Ovary (tissue), 7 donors: ENCODE measurements at regions not wholly inside any gene's neighbourhood (a gene's known extent, or its start where the extent isn't known, plus 50 kb on each side); places are given as distances from the start of the nearest gene placed in this dataset.
A peak's percentile ranks its signal among the peaks of the same experiment; 100 is the strongest.

Experiments
- DNase-seq, 5 donors: peaks; one replicate each; pipeline ENCODE4 v3.0.0-alpha.2; 2019 to 2020
- H3K27ac ChIP-seq, 2 donors: fragments of 200-600 bp; one replicate each; pipeline versions ENCODE4 v1.5.1 to v1.8.0; 2019 to 2022
- H3K27me3 ChIP-seq: fragments of 200-600 bp; one replicate; pipeline ENCODE4 v1.8.0; 2022
- H3K36me3 ChIP-seq: fragments of 200-600 bp; sonication (generic); one replicate; pipeline ENCODE4 v1.5.1; 2019
- H3K4me1 ChIP-seq: one replicate; pipeline ENCODE4 v1.8.1; 2013; ENCODE audit warnings: mild to moderate bottlenecking, moderate library complexity; ENCODE audit not compliant: insufficient read depth
- H3K4me3 ChIP-seq: fragments of 200-600 bp; sonication (generic); one replicate; pipeline ENCODE4 v1.5.1; 2017
- H3K9me3 ChIP-seq, 2 donors: fragments of 200-600 bp in 1 of 2; sonication (generic) in 1 of 2; one replicate each; pipeline versions ENCODE4 v1.5.1 to v1.8.1; 2013 to 2019; ENCODE audit warnings: mild to moderate bottlenecking in 1 of 2, moderate library complexity in 1 of 2
- EP300 ChIP-seq: sonication (generic); formaldehyde crosslinking; IDR thresholded peaks from one replicate; pipeline ENCODE4 v1.6.1; 2017; ENCODE audit warnings: antibody characterized with exemption
- POLR2A ChIP-seq: fragments of 450-650 bp; IDR thresholded peaks from one replicate; pipeline ENCODE4 v1.6.1; 2017; ENCODE audit warnings: antibody characterized with exemption, mild to moderate bottlenecking, moderate library complexity
- WGBS, 3 donors: extraction: QIAGEN DNeasy Blood & Tissue Kit in 1 of 3; methylation state at CpG; one replicate each; pipeline versions ENCODE4 v1.1.5 to v1.1.7; 2013 to 2017; 5-methylcytosine and 5-hydroxymethylcytosine counted together
- intact Hi-C, 4 donors: fragments of 100-400 bp; cut with DNase I; formaldehyde crosslinking; loops; one replicate each; pipeline versions ENCODE4 v1.11.0 to v1.15.1; 2022 to 2023
- TF ChIP-seq, protein P1 (sequence below), 3 donors: fragments of 450-650 bp in 2 of 3; fragments of 200-600 bp in 1 of 3; IDR thresholded peaks; one replicate each; pipeline versions ENCODE4 v1.5.1 to v1.8.0; 2016 to 2022; ENCODE audit warnings: antibody characterized with exemption in 3 of 3, mild to moderate bottlenecking in 1 of 3
- donor health status: DM: no; HTN: no; CAD: no; lungs with moderate emphysema.
- donor health status: DM: no; HTN: no; CAD: no.
- donor health status: Bipolar disorder and iron deficiency.
- donor health status: DM: no; HTN: no; CAD: no.
- donor health status: DM: yes; HTN: yes; CAD: no.

DNA sequence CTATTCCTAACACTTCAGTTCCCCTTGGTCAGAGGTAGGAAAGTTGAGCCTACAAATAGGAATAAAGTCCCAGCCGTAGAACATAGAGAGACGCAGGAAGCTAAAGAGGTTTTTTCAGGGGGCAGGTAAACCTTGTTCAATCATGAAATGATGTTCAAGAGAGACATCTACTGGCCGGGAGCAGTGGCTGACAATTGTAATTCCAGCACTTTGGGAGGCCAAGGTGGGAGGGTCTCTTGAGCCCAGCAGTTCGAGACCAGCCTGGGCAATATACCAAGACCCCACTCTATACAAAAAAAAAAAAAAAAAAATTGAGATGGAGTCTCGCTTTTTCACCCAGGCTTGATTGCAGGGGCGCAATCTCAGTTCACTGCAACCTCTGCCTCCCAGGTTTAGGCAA, 66.7 kb upstream of the DNAJC10 start:
- intact Hi-C loops = loop anchor here in 2 of 4 donors (5.0 to 10.0 kb wide), 2 partner anchors 55 to 462 kb away; no protein-coding TSS in a partner anchor
- Histone ChIP-seq H3K4me3 (no peak overlapping the region), H3K36me3 (no peaks in the 10 kb centered on the region), H3K27ac (no peak overlapping the region), H3K9me3 (no peaks in the 10 kb centered on the region), H3K27me3 (no peaks in the 10 kb centered on the region), H3K4me1 (no peaks in the 10 kb centered on the region)
- 62 to 66% (median 62%) methylated on average over 6 of the region's 6 CpGs for WGBS, 3 donors
- DNase-seq = no peak
- TF ChIP-seq POLR2A (no peak), EP300 (no peak)
- TF ChIP-seq, protein P1, sequence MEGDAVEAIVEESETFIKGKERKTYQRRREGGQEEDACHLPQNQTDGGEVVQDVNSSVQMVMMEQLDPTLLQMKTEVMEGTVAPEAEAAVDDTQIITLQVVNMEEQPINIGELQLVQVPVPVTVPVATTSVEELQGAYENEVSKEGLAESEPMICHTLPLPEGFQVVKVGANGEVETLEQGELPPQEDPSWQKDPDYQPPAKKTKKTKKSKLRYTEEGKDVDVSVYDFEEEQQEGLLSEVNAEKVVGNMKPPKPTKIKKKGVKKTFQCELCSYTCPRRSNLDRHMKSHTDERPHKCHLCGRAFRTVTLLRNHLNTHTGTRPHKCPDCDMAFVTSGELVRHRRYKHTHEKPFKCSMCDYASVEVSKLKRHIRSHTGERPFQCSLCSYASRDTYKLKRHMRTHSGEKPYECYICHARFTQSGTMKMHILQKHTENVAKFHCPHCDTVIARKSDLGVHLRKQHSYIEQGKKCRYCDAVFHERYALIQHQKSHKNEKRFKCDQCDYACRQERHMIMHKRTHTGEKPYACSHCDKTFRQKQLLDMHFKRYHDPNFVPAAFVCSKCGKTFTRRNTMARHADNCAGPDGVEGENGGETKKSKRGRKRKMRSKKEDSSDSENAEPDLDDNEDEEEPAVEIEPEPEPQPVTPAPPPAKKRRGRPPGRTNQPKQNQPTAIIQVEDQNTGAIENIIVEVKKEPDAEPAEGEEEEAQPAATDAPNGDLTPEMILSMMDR (IDR thresholded peaks at IDR 0.05) = no peak

DNA sequence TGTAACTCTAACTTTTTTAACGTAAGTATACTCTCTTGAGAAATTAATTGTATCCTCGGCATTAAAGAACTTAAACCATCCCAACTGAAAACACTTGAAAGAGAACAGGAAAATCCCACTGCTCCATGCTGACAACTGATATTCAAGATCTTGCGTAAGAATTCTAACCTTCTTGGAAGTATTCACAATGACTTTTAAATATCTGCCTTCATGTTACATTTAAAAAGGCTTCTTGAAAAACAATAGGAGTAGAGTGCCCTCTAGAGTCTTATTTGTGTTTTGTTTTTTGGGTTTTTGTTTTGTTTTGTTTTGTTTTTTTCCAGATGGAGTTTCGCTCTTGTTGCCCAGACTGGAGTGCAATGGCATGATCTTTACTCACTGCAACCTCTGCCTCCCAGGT, 65.4 kb upstream of the DNAJC10 start:
- TF ChIP-seq EP300 = no peak
- TF ChIP-seq, protein P1 (IDR thresholded peaks at IDR 0.05) = peak in 2 of 3 donors; percentile 41 to 49
- DNase-seq = no peak
- no peaks in the 10 kb centered on the region for H3K27me3 ChIP-seq
- intact Hi-C loops = loop anchor here in 3 of 4 donors (5.0 to 10.0 kb wide), 3 partner anchors 458 to 466 kb away; no protein-coding TSS in a partner anchor
- no peaks in the 10 kb centered on the region for H3K36me3 ChIP-seq
- H3K27ac ChIP-seq = no peak overlapping the region
- WGBS, 3 donors = 32 to 35% (median 33%) methylated on average over 4 of the region's 4 CpGs
- H3K4me3 ChIP-seq = no peak overlapping the region
- H3K4me1 ChIP-seq = no peaks in the 10 kb centered on the region
- no peaks in the 10 kb centered on the region for H3K9me3 ChIP-seq

DNA sequence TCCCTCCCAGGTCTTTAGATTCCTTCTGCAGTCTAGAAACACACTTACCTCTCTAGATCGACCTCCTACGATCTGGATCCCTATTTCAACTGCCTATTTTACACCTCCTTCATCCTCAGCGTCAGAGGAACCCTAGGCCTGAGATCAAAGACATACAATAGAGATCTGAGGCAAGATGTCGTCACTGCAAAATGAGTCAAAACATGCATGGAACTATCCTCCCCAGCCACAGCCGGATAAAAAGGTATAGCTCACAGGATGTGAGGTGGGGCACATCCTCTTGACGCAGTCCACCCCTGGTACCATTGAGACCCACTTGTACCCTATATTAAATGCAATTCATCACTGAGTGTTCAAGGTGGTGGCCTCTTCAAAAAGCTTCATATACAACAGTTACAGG, 63.7 kb upstream of the DNAJC10 start:
- 86 to 89% (median 87%) methylated on average over 6 of the region's 6 CpGs for WGBS, 3 donors
- Histone ChIP-seq H3K4me3 (no peak overlapping the region), H3K27ac (no peak overlapping the region), H3K36me3 (no peaks in the 10 kb centered on the region), H3K27me3 (no peaks in the 10 kb centered on the region), H3K9me3 (no peaks in the 10 kb centered on the region), H3K4me1 (no peaks in the 10 kb centered on the region)
- TF ChIP-seq EP300 (no peak), POLR2A (no peak)
- TF ChIP-seq, protein P1 (IDR thresholded peaks at IDR 0.05) = no peak
- DNase-seq = no peak
- intact Hi-C loops = loop anchor here in 3 of 4 donors (5.0 to 10.0 kb wide), 3 partner anchors 460 to 468 kb away; no protein-coding TSS in a partner anchor

DNA sequence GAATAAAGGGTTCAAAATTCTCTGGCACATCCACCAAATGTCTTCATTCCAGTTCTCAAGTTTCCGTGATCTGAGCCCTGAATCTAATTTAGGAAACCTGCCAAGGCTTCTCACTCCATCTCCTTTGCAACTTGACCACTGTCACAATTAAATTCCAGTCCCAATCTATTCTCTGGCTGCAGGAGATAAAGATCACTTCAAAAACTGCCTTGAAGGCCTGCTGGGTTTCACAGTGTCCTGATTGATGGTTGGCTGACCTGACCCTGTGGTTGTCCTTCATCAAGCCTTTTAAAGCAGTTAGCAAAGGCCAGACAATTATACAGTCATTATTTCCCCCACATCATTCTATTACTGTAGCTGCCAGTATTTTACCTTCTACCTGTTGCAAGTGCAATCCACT, 60.3 kb upstream of the DNAJC10 start:
- Histone ChIP-seq H3K27me3 (no peaks in the 10 kb centered on the region), H3K27ac (no peak overlapping the region), H3K4me1 (no peaks in the 10 kb centered on the region), H3K4me3 (no peak overlapping the region), H3K9me3 (no peaks in the 10 kb centered on the region), H3K36me3 (no peaks in the 10 kb centered on the region)
- WGBS, 3 donors = 63 to 73% (median 65%) methylated on average over 1 of the region's 1 CpG
- TF ChIP-seq, protein P1 (IDR thresholded peaks at IDR 0.05) = no peak
- TF ChIP-seq EP300 (no peak), POLR2A (no peak)
- intact Hi-C loops = loop anchor here in 1 of 4 donors (10.0 kb wide), 1 partner anchor 471 kb away; no protein-coding TSS in a partner anchor
- DNase-seq = no peak
